ENCODE measurements at regions not wholly inside any gene's neighbourhood (a gene's known extent, or its start where the extent isn't known, plus 50 kb on each side); places are given as distances from the start of the nearest gene placed in this dataset.

DNA sequence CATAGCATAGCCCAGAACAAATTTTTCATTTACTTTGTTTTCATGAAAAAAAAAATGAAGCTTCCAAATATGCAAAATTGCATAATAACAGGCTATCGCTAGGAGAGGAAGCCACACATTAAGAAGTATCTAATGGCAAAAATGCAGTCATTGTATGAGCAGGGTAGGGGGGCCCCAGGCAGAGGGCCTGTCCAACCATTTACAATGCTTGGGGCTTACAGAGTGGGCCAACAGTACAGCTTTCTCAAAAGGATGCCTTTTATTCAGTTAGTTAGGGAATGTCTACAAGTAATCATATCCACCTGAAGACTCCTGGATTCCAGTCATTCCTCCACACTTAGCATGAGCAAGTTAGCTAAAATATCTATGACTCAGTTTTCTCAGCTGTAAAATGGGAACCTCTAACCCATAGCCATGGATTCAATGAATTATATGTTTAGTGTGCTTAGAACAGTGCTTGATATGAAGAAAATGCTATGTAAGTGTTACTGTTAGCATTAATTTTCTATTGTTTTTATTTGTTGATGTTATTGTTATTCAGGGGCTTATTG is 117.7 kb downstream of the GAS1 start:
- no peak for DNase-seq

DNA sequence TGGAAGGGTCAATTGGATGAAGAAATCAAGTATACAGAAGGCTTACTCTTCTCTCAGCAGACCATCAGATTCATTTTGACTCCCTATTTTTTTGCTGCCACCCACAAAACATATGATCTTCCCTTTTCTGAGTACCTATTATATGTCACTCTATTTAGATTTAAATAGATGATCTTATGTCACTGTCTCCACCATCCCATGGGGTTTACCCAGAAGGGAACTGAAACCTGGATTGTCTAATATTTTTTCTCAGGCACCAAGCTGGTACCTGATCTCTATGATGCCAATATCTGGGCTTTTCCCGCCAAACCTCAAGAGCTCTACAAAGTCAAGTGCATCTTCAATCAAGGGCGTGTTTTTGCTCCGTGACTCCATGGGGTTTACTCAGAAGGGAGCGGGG is 118.7 kb downstream of the GAS1 start:
- no peak for DNase-seq

DNA sequence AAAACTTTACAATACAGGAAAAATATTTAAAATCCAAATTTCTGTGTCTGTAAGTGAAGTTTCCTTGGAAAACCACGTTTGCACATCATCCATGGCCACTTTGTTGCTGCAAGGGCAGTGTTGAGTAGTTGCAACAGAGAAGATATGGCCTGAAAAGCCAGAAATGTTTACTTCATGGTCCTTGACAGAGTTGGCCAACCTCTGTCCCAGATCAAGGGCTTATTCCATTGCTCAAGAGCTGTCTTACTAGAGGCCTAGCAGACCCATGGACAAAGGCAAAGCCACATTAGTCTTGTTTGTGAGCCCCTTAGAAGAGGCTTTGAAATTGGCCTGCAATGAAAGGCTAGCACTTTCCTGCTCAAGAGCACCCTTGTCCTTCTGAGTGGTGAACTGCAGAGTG is 119.4 kb downstream of the GAS1 start:
- DNase-seq = no peak

DNA sequence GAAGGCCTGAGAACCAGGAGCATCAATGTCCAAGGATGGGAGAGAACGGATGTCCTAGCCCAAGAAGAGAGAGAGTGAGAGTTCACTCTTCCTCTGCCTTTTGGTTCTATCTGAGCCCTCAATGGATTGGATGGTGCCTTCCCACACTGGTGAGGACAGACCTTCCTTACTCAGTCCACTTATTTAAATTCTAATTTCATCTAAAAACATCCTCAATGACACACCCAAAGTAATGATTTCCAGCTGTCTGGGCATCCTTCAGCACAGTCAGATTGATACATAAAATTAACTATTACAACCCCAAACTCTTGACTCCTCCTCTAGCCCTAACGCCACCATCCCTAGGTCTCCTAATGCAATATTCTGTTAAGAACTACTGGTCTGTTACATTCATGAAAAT is 122.0 kb downstream of the GAS1 start:
- DNase-seq = no peak

DNA sequence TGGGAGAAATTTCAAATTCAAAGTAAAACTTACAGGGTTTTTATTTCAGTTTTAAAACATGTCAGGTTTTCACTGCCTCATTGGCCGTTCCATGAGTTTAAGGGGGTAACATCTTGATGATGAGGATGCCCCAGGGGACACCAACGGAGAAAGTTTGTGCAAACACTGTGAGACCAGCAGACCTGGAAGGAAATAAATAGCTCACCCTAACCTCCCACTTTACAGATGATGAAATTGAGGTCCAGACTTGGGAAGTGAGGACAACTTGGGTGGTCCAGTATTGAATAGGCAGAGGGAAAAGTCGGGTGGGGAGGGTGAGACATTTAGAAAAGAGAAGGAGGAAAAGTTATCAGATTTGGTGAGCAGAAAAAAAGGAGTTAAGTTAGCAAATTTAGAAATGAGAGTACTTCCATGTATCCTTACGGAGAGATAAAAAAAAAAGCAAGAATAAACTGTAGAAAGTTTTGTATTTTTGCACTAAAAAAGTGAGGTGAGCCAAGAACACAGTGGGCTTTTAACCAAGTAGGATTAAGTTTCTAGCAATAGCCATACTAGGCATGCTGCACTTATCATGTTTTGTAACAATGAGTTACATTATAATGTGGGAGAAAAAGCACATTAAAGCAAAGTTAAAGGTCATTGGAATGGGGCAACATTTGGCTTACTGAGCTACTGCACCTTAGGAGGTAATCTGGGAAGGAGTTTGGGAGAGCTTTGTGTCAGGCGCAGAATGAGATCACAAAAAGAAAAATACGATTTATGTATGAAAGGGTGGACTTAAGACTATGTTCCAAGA is 125.1 kb downstream of the GAS1 start:
- DNase-seq = no peak

DNA sequence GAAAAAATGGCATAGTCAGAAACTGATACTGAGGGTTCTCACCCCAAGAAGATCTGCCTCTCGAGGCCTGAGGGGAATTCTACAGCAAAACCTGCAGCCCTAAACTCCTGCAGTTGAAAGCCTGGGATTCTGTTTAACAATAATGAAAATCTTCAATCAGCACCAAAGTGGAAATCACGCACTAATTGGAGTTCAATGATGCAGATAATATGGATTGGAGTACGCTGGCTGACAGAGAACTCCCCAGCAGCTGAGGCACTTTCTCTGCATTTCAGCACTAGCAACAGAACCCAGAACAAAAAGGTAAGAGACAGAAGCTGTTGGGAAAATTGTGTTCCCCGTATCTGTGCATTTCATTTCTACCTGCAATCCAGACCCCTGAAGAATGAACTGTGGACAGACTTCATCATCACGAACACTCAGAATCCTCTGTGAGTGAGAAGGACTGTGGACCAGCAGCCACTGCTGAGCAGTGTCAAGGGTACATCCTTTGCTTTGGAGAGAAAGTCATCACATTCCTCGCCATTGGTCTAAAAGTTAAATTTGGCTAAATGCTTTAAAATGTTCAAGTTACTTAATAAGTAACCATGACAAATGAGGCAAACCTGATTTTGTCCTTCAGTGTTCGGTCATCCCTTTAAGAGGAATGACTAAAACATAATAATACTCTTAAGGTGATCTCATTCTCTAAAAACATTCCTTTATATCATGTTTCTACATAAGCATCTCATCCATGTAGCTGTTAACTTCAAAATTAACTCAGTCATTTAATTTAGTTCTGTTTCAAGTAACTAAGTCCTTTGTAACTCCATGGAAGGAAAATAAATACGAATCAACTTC is 126.1 kb downstream of the GAS1 start:
- no peak for DNase-seq

DNA sequence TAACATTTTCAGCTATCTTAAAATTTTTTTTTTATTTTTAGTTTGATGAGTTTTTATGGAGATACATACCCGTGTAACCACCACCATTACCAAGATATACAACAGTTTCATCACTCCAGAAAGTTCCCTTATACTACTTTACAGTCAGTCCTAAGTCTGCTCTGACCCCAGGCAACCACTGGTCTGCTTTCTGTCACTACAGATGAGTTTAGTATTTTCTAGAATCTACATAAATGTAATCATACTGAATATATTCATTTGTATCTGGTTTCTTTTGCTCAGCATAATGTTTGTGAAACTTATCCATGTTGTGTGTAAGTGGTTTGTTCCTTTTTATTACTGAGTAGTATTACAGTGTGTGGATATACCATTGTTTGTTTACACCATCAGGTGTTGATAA is 127.8 kb downstream of the GAS1 start:
- DNase-seq = no peak

DNA sequence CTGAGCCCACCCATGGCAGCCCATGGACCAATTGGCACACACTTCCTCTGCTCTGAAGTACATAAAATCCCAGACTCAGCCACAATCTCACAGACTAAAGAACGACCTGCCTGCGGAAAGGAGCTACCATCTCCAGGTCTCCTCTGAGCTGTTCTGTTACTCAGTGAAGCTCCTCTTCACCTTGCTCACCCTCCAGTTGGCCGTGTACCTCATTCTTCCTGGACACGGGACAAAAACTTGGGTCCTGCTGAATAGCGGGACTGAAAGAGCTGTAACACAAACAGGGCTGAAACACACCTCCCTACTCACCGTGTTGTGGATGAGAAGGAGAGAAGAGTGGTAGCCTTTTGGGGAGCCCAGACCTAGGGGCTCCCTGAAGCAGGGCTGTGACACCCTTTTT is 128.7 kb downstream of the GAS1 start:
- no peak for DNase-seq

DNA sequence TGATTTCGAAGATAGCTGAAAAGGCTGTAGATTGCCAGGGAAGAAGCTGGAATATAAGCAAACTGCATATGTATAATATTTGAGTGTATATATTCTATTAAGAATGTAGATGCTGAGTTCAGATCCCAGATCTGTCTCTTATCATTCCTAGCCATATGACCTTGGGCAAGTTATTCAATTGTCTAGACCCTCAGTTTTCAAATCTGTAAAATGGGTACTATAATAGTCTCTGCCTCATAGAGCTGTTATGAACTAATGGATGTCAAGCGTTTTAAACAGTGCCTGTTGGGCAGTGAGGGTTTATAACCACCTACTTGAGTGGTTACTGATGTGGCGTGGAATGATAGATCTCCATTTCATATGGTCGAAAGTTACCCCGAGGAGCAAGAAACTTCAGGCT is 130.4 kb downstream of the GAS1 start:
- no peak for DNase-seq

DNA sequence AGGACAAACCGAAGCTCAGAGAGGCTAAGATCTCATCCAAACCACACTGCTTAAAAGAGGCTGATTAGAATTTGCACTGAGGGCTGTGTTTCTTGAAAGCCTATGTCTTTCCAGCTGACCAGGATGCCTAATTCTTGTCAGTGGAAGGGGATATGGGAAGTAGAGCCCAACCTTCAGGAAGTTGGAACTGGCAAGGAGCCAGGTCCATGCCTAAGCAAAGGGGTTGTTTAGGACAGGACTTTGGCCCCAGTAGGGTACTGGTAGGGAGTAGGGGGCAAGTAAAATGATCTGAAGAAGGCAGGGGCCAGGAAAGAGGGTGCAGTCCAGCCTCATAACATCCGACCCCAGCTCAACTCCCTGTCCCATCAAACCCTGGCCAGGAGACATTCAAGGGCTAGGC is 130.9 kb downstream of the GAS1 start:
- DNase-seq = no peak

DNA sequence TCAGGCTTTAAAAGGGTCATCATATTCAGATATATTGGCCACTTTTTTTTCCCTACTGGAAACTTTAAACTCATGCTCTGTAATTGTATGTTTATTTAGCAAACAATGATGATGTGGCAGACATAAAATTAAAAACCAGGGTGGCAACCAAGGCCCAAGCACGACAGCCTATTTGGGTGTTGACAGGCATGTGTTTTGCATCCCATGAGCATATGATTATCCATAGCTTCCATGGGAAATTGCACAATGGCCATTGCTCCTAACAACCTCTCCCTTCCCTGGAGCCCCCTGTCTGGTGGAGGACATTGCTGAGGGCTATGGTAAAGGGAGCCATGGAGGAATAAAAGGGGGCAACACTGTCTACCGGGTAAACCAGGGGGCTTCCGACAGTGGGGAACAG is 134.7 kb downstream of the GAS1 start:
- no peak for DNase-seq

DNA sequence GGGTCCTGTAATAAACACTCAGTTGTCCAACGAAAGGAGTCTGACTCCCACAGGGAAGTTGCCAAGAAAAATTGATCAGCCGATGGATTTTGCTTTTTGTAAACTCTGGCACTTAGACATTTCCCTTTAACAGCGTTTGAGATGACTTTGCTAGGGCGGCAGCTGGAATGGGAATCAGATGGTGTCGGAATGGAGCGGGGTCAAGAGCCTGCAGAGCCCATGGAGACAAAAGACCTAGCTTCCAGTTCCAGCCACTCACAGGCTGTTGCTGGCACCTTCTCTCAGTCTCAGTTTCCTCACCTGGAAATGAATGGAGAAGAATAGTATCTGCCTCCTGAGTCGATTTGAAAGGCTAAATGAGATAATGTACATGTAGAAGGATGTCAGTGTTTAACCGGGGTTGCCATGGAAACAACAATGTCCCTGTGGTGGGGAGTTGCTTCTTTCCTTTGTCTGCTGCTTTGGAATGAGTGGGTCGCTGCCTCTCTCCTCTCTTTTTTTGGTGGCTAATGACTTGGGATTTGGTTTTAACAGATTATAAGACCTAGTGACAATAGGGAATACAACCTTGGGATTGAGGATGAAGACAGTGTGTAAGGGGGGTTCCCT is 137.4 kb downstream of the GAS1 start:
- no peak for DNase-seq

DNA sequence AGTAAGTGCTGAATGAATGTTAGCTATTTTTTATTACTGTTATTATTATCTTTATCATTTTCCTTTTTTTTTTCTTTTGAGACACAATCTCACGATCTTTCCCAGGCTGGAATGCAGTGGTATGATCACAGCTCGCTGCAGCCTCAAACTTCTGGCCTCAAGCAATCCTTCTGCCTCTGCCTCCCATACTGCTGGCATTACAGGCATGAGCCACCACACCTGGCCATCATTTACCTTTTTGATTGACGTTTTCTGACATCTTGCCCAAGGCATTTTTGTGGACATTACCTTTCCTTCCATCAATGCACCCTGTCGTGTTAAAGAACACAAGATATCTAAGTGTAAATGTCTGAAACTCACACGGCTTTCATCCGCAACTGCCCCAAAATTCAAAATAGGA is 138.2 kb downstream of the GAS1 start:
- no peak for DNase-seq

DNA sequence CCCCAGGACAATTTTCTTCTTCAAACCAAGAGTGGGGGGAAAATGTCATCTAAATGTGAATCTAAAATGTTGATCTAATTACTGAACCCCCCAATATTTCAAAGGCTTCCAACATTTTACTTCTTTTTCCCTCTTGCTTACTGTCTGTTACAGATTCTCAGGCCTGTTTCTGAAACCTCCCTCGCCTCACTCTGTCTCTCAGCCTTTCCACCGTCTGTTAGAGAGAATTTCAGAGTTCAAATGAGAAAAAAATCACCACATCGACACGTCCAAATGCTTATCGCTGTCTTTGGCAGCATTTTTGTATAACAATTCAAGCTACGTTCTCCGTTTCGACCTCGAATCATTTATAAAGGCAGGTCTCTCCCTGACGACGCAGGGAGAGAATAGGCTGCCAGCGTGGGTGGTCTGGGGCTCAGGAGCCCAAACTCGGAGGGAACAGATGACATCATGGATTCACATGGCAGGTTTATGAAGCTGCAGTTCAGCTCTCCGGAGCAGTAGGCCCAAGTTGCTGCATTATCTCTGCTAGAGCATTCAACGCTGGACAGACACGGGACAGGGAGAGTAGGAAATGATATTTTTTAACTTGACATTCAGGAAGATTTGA is 139.8 kb downstream of the GAS1 start:
- DNase-seq = no peak

DNA sequence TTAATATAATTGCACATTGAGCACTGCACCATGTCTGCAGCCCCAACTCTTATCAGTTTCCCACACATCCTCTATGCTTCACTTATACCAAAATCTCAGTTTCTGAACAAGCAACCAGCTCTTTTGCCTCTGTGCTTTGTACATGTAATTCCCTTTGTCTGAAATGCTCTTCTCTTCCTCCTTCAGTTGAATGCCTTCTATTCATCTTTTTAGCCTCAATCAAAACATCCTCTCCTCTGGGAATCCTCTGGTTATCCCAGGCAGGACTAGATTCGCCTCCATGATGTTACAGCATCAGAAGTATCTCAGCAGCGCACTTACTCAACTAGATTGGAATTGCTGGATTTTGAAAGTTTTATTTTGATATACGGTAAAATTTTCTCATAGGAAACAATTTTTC is 143.3 kb downstream of the GAS1 start:
- no peak for DNase-seq

DNA sequence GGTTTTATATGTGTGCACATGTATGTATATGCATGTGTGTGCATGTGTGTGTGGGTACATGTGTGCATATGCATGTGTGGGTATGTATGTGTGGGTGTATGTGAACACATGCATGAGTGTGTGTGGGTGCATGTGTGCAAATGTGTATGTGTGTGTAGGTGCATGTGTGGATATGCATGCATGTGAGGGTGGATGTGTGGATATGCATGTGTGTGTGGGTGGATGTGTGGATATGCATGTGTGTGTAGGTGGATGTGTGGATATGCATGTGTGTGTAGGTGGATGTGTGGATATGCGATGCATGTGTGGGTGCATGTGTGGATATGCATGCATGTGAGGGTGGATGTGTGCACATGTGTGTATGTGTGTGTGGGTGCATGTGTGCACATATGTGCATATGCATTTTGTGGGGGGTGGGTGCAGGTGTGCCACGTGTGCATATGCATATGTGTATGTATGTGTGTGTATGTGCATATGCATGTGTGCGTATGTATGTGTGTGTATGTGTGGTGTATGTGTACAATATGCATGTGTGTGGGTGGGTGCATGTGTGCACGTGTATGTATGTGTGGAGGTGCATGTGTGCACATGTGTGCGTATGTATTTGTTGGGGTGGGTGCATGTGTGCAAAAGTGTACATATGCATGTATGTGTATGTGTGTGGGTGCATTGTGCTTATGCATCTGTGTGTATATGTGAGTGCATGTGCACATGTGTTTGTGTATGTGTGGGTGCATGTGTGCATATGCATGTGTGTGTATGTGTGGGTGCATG is 144.2 kb downstream of the GAS1 start:
- no peak for DNase-seq

DNA sequence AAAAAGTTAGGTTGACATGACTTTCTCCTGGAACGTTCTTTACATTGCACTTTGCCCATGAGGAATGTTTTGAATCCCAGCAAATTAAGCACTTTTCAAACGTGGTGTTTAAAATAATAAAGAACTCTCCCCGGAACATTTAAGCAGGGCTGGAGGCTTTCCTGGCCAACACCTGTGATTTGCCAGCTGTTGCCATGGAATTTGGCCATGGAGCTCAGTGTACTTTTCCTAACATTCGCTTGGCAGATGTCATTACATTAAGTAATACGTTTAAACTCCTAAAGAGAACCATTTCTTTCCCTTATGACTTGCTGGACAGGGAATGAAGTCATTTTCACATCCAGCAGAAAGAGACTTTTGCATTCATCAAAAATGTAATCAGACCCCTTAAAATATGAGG is 146.1 kb downstream of the GAS1 start:
- no peak for DNase-seq

DNA sequence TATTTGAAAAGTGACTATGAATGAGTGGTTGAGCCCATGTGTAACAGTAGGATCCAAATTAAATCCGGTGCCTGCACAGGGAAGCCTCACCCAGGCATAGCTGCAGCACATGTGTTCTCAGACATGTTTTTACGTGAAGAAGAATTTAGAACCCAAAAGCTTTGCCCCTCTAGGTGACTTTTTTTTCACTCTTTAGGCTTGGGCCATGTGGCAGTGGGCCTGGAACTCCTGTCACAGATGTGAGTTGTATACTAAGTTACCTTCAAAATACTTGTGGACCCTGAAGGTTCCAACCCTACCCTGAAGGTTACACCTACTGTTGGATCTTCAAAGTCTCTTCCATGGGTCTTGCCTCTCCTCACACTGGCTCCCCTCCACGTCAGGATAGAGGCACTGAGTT is 146.6 kb downstream of the GAS1 start:
- DNase-seq = no peak

DNA sequence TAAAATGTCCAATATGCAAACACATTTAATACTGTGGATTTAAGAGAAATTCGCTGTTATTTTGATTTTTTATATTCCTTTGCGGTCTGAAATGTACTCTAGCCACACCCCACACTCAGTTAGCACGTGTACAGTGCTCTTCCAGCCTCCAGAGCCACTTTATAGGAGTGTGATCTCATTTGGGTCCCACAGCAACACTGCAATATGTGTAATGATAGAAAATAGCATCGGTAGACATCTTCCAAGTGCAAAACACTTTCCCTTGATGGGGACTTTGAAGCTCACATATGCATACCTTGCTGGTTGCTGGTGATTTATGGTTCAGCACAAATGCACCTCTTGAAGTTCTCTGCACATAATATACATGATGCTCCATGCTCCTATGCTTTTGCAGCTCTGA is 148.3 kb downstream of the GAS1 start:
- no peak for DNase-seq

DNA sequence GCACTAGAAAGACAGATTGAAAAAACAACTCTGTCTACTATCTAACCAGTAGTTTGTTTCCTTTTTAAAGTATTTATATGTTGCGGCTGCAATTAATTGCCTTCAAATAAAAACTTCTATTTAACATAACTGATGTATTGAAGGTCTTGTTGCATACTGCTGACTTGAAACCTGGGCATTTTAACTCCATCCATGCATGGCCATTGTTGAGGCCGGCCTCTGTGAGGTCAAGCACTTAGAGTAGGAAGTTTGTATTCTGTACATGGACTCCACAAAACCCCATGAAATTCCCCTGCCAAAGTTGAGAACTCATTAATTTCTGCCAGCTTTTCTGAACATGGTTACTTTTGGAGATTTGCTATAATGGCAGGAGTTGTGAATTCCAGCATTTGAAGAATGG is 150.6 kb downstream of the GAS1 start:
- DNase-seq = no peak

DNA sequence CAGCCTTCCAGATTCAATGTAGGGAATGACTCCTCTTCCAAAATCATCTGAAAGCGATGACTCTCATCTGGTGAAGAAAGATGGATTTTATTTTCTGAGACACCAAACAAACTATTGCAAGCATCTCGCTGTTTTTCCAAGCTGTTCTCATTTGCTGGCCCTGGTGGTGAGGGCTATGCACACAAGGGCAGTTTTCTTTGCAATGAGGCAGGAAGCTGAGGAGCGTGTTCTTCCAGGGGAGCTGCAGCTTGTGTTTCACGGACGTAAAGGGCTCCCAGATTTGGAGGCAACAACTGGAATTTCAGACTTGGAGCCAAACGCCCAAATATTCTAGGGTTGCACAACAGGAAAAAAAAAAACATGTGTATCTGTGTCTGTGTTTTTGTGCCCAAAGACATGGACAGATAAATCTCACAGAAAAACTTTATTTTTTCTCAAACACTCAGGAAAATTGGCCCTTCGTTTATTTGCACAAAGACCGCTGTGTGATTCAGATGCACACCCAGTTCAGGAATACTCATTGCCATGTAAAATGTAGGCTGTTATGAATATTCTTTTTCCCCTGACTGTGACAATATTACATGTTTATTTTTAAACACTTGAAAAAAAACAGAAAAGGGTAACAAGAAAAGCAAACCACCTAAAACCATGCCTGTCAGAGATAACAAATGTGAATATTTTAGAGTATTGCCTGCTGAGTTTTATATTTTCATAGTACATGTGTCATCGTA is 151.3 kb downstream of the GAS1 start:
- DNase-seq = no peak

DNA sequence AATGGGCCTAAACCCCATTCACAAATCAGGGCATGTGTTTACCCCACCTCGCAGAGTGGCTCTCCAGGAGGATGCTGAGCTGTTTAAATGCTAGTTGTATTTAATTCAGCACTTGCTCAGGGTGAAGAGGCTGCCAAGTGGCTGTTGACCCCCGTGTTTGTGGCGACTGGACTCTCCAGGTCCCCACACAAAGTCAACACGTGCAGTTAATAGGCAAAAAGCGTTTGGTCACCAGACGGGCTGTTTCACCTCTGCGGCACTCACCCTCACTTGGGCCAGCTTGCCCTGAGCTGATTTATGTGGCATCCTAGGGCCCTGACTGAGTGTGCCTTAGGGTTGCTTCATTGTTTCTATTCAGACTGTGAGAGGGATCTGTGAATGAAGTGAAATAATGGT is 152.3 kb downstream of the GAS1 start:
- DNase-seq = no peak

Measured in hippocampal formation (tissue), 2 donors.